GM18505 (cell line): ENCODE measurements at regions not wholly inside any gene's neighbourhood (a gene's known extent, or its start where the extent isn't known, plus 50 kb on each side); places are given as distances from the start of the nearest gene placed in this dataset.
"Not testable (repeated sequence)": the region's sequence is repeated elsewhere in the genome, so short reads cannot be mapped to it uniquely, and the experiment has no call there.

ENCODE experiments used
- ATAC-seq: cut with Tn5 transposase; IDR thresholded peaks from one replicate; pipeline ENCODE4 v1.9.1; 2021; ENCODE audit not compliant: unreplicated experiment
- POLR2A ChIP-seq: IDR thresholded peaks from 4 replicates; pipeline ENCODE4 v1.6.1; 2011; ENCODE audit warnings: borderline replicate concordance; ENCODE audit not compliant: insufficient read depth, insufficient read length; ENCODE audit errors: extremely low read depth

DNA sequence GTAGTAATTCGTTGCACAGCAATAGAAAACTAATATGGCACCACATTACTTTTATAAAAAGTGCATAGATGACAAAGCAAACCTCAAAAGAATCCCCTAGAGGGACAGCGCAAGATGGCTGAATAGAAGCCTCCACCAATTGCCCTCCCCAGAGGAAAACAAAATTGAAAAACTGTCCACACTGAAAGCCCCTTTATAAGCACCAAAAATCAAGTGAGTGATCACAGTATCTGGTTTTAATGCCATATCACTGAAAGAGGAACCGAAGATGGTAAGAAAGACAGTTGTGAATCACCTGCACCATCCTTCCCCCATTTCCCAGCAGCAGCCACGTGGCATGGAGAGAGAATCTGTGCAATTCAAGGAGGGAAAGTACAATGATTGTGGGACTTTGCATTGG is 522.2 kb downstream of the GLUD2 start:
- ATAC-seq: peak; percentile 86

DNA sequence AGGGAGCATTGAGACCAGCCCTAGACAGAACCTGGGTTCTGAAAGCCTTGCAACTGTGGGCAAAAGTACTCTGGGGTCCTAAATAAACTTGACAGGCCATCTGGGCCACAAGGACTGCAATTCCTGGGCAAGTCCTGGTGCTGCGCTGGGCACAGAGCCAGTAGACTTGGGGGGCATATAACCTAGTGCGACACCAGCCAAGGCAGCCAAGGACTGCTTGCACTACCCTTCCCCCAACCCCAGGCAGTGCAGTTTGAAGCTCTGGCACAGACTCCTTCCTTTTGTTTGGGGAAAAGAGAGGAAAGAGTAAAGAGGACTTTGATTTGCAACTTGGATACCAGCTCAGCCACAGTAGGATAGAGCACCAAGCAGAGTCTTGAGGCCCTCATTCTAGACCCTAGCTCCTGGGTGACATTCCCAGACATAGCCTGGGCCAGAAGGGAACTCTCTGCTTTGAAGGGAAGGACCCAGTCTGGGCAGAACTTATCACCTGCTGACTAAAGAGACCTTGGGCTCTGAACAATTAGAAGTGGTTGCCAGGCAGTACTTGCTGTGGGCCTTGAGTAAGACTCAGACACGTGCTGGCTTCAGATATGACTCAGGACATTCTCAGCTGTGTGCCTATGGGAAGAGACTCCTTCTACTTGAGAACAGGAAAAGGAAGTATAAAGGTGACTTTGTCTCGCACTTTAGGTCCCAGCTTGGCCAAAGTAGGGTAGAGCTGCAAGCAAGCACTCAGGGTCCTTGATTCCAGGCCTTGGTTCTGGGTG is 522.8 kb downstream of the GLUD2 start:
- no peak for TF ChIP-seq POLR2A
- ATAC-seq: peak; percentile 73

More for the DNA sequence above, 522.2 kb downstream of the GLUD2 start:
- TF ChIP-seq POLR2A: no peak

DNA sequence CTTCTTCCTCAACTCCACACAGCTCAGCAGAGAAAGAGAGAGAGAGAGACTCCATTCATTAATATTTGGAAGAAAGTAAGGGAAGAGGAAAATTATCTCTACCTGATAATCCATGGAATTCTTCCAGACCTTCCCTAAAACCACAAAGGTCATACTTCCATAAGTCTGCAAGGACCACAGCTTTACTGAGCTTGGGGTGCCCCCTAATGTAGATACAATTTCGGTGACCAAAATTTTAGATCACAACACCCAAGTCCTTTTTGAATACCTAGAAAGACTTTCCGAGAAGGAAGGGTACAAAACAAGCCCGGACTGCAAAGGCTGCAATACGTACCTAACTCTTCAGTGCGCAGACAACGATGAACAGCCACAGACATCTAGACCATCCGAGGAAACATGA is 523.9 kb downstream of the GLUD2 start:
- ATAC-seq: no peak
- no peak for TF ChIP-seq POLR2A

DNA sequence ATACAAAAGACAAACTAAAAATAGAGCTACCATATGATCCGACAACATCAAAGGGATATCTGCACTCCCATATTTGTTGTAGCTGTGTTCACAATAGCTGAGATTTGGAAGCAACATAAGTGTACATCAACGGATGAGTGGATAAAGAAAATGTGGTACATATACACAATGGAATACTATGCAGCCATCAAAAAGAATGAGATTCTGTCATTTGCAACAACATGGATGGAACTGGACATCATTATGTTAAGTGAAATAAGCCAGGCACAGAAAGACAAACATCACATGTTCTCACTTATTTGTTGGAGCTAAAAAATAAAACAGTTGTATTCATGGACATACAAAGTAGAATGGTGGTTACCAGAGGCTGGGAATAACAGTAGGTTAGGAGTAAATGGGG is 527.0 kb downstream of the GLUD2 start:
- not testable (repeated sequence) for ATAC-seq

DNA sequence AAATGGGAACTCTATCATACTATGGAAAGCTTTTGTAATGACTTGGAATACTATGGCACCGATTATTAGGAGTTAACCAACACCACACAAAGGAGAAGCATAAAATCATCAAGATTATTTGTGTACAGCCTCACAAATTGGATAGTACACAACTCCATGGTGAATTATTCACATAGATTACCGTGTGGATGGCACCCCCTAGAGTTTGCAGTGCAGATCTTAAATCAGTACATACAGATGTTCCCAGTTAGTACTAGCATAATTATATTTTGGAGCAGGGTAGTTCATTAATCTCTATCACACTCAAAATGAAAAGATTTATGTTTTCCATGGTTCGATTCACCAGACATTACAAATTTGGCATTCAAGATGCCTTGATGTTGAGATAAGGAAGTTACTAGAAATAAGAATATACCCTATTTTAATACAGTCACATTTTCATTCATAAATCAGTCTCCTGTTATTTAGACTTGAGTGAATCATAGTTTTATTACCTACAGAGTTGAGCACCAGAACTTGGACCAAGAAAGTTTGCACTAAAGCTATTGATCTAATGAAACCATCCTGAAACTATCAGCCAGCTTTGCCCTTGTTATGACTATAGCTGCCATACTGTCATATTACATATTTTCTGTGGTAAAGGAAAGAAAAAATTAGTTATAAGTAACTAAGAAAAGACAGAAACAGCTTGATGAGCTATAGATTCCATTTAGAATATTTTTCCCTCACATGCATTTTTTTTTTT is 531.8 kb downstream of the GLUD2 start:
- no peak for TF ChIP-seq POLR2A
- no peak for ATAC-seq

DNA sequence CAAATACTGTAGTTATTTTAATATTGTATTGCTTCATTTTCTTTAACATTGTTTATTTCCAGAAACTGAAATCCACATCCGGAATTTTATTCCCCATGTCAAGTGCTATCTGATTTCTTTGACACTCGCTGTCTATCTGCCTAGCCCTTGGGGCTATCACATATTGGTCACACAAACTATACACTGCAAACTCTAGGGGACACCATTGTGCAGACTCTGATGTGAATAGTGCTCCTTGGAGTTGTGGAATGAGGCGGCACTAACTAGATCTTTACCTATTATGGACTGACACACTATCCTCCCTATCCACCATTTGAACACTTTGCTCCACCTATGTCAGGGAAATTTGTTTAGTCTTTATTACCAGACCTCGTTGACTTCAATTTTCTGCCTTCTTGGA is 534.5 kb downstream of the GLUD2 start:
- no peak for TF ChIP-seq POLR2A
- ATAC-seq: no peak

DNA sequence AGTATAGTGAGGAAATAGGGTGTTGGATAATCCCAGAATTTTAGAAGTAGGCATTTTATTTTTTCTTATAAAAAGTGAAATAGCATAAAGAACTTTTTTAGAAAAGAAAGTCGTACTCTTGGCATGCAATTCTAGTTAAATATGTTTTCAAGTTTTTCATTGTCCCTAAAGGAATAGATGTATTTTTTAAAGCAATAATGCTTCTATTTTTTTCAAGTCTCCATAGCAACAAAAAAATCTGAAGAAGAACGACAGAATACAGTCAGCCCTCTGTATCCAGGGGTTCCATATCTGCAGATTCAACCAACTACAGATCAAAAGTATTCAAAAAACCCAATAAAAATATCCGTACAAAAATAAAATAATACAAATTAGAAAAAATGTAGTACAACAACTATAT is 538.2 kb downstream of the GLUD2 start:
- no peak for ATAC-seq

DNA sequence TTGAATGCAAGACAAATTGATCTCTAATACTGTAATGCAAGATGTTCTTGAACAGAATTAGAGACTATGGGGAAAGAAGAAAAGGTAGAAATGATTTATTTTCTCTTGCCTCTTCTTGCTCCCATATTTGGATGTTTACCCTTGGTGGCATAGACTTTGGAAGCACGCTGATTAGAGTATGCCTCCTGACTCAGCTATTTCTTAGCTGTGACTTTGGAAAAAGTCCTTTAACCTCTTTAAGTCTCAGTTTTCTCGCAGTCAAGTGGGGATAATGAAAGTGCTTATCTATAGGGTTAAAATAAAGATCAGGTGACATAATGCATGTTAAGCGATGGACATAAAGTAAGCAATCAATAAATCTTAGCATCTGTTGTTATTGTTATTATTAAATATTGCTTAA is 545.5 kb downstream of the GLUD2 start:
- no peak for TF ChIP-seq POLR2A
- ATAC-seq: no peak

More for the DNA sequence above, 538.2 kb downstream of the GLUD2 start:
- TF ChIP-seq POLR2A: no peak

DNA sequence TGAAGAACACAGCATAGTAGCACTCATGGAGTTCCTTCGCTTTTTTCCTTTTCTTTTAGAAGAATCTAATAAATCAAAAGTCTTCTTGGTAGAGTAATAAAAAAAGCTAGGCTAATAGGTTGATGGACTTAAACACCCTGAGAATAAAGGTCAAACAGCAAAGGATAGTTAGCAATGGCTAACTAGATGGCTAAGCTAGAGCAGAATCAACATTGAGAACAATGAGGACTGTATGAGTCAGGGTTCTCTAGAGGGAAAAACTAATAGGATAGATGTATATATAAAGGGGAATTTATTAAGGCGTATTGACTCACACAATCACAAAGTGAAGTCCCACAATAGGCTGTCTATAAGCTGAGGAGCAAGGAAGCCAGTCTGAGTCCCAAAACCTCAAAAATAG is 550.9 kb downstream of the GLUD2 start:
- ATAC-seq: no peak
- no peak for TF ChIP-seq POLR2A

DNA sequence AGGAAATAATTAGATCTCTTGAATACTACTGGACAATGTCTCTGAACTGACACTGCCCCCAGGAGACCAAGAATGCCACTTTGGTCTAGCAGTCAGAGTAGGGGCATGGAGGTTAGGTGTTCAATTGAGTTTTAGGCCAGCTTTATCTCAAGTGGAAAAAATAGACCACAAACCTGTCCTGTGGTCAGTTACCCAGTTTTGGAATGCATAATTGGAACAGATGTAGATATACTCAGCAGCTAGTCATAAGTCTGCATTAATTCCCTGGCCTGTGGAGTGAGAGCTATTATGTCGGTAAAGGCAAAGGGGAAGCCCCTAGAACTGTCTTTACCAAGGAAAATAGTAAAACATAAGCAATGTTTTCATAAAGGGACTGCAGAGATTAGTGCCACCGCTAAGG is 587.7 kb downstream of the GLUD2 start:
- ATAC-seq: no peak
- TF ChIP-seq POLR2A: no peak

DNA sequence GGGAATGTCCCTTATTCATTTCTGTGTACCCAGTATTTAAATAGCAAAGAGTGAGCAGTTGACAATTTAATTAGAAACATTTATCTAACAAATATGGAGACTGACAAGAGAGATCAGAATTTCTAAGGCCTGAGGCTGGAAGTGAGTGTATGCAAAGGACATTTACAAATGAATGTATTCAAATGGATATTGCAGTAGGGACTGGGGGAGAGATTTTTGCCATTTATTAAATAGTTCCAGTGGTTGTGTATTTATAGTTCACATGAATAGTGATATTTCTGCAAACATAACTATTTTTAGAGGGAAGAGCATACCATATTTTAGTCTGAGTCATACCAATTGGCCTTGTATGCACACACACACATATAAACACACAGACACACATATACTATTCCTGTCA is 592.4 kb downstream of the GLUD2 start:
- TF ChIP-seq POLR2A: no peak
- ATAC-seq: no peak

DNA sequence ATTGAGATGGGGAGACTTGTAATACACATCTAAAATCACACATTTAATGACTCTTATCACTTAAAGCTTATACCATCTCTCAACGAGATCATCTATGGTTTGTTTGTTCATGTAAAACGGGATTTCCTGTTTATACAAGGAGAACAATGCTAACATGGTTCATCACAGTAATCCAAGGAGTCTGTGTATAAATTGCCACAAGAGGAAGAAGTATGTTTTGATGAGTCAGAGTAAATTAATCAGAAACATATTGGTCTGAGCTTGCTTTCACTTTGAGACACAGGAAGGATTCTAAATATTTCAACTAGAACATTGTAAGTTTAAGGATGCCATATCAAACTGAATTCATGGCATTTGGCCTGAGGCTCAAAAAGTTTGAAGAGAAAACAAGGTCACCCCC is 594.1 kb downstream of the GLUD2 start:
- no peak for ATAC-seq
- TF ChIP-seq POLR2A: no peak

DNA sequence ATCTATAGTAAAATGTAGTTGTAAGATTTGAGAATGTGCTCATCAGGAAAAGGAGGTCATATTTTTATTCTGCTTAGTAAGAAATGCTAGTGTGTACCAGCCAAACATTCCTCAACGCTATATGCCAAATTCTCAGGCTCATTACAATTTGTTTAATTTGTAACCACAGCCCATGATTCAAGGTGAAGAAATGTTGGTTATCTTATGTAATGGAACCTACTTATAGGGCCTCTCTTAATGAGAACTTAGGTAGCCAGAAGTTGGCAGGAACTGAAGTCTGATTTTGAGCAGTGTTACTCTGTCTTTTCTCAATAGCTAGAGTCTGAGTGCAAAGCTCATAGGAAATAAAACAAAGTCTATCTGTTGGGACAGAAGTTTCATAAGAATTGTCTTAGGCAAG is 595.0 kb downstream of the GLUD2 start:
- TF ChIP-seq POLR2A: no peak
- no peak for ATAC-seq

DNA sequence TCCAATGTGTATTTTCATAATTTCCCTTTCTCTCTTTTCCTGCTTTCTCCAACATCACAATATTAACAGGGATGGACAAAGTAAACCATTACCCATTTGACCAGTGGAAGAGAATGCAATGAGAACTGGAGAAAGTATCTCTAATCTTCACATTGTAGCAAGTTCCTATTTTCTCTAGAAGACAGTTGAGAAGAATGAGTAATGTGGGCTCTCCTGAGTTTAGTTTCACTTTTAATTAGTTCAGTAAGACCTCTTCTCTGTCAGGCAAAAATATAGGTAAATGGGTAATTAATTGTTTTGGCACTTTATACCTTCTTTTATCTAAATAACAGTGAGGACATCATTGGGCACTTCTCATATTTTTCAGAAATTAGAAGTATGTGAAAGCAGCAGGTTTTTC is 602.0 kb downstream of the GLUD2 start:
- no peak for TF ChIP-seq POLR2A
- no peak for ATAC-seq
